Lung (tissue), 11 donors: ENCODE measurements at regions not wholly inside any gene's neighbourhood (a gene's known extent, or its start where the extent isn't known, plus 50 kb on each side); places are given as distances from the start of the nearest gene placed in this dataset.

Source experiments
- ATAC-seq: fragments of 200-7000 bp; cut with Tn5 transposase; one replicate; pipeline ENCODE4 v1.9.1; 2020; ENCODE audit warnings: moderate number of reproducible peaks; ENCODE audit not compliant: insufficient read depth, low FRiP score
- DNase-seq, 3 donors: peaks; one replicate each; pipeline ENCODE4 v3.0.0-alpha.2; 2013 to 2017
- H3K27ac ChIP-seq, 2 donors: one replicate each; pipeline ENCODE4 v1.5.1; 2013; ENCODE audit warnings: mild to moderate bottlenecking in 2 of 2, moderate library complexity in 2 of 2, control low read depth in 1 of 2, inconsistent platforms in 1 of 2, low read depth in 1 of 2, low read length in 1 of 2
- H3K27me3 ChIP-seq, 3 donors: one replicate each; pipeline ENCODE4 v1.5.1; 2013; ENCODE audit warnings: low read length in 2 of 3; ENCODE audit not compliant: control insufficient read depth in 3 of 3, insufficient read depth in 3 of 3
- H3K36me3 ChIP-seq, 4 donors: one replicate each; pipeline ENCODE4 v1.5.1; 2013; ENCODE audit warnings: low read length in 4 of 4, mild to moderate bottlenecking in 1 of 4, moderate library complexity in 1 of 4; ENCODE audit not compliant: control insufficient read depth in 4 of 4, insufficient read depth in 4 of 4
- H3K4me1 ChIP-seq, 5 donors: one replicate each; pipeline ENCODE4 v1.5.1; 2013; ENCODE audit warnings: low read length in 5 of 5, mild to moderate bottlenecking in 2 of 5, moderate library complexity in 1 of 5; ENCODE audit not compliant: control insufficient read depth in 5 of 5, insufficient read depth in 5 of 5
- H3K4me3 ChIP-seq: one replicate; pipeline ENCODE4 v1.5.1; 2013; ENCODE audit warnings: mild to moderate bottlenecking, control low read depth, moderate library complexity
- H3K9ac ChIP-seq, 2 donors: one replicate each; pipeline ENCODE4 v1.5.1; 2013; ENCODE audit warnings: low read length in 2 of 2, control low read depth in 1 of 2; ENCODE audit not compliant: insufficient read depth in 1 of 2
- H3K9me3 ChIP-seq, 4 donors: one replicate each; pipeline ENCODE4 v1.5.1; 2013; ENCODE audit warnings: low read length in 3 of 4, mild to moderate bottlenecking in 1 of 4, moderate library complexity in 1 of 4; ENCODE audit not compliant: control insufficient read depth in 4 of 4, insufficient read depth in 3 of 4
- CTCF ChIP-seq: IDR thresholded peaks from 2 replicates; pipeline ENCODE4 v1.5.1; 2012; ENCODE audit warnings: mild to moderate bottlenecking; ENCODE audit errors: control extremely low read depth, extremely low read depth
- WGBS, 2 donors: extraction: QIAGEN DNeasy Blood & Tissue Kit; methylation state at CpG; one replicate each; pipeline ENCODE4 v1.1.7; 2013; 5-methylcytosine and 5-hydroxymethylcytosine counted together
- donor health status: control.
- donor health status: control.
- donor health status: Bipolar disorder and iron deficiency.
- donor health status: healthy.
- donor health status: DM: yes; HTN: yes; CAD: no.

GRCh38 chr3:20842002-20842401 is 656.0 kb upstream of the SGO1 start:
- Histone ChIP-seq H3K4me3 (no peak overlapping the region), H3K27ac (no peak overlapping the region), H3K36me3 (no peaks in the 10 kb centered on the region), H3K27me3 (no peaks in the 10 kb centered on the region), H3K9me3 (no peaks in the 10 kb centered on the region), H3K9ac (no peak overlapping the region), H3K4me1 (peaks cover 0 to 51% (median 1%) of the 10 kb centered on the region in 5 donors)
- WGBS, 2 donors = 85 to 88% methylated on average over 6 of the region's 6 CpGs
- no peak for TF ChIP-seq CTCF
- ATAC-seq (no peak), DNase-seq (no peak)

GRCh38 chr3:20837676-20838302 is 651.8 kb upstream of the SGO1 start:
- peak; percentile 47 to 73 (median 68) for DNase-seq
- 50 to 61% methylated on average over 3 of the region's 3 CpGs for WGBS, 2 donors

GRCh38 chr3:20836801-20837200 is 650.8 kb upstream of the SGO1 start:
- Histone ChIP-seq H3K27ac (no peak overlapping the region), H3K4me3 (no peak overlapping the region), H3K9ac (no peak overlapping the region), H3K36me3 (no peaks in the 10 kb centered on the region), H3K4me1 (peaks cover 0 to 10% (median 1%) of the 10 kb centered on the region in 5 donors), H3K9me3 (peaks cover 0 to 4% (median 0%) of the 10 kb centered on the region in 4 donors), H3K27me3 (no peaks in the 10 kb centered on the region)
- TF ChIP-seq CTCF = no peak
- ATAC-seq (no peak), DNase-seq (no peak)
- 71 to 85% methylated on average over 2 of the region's 2 CpGs for WGBS, 2 donors

More at GRCh38 chr3:20837676-20838302, 651.8 kb upstream of the SGO1 start:
- H3K9me3 ChIP-seq = peaks cover 0 to 4% (median 0%) of the 10 kb centered on the region in 4 donors
- H3K4me1 ChIP-seq = peaks cover 0 to 20% (median 1%) of the 10 kb centered on the region in 5 donors
- no peak for TF ChIP-seq CTCF
- H3K4me3 ChIP-seq = no peak overlapping the region
- no peaks in the 10 kb centered on the region for H3K36me3 ChIP-seq
- no peak overlapping the region for H3K27ac ChIP-seq
- H3K9ac ChIP-seq = no peak overlapping the region
- H3K27me3 ChIP-seq = no peaks in the 10 kb centered on the region
- no peak for ATAC-seq

GRCh38 chr3:20832963-20833362 is 647.0 kb upstream of the SGO1 start:
- DNase-seq = no peak
- H3K27me3 ChIP-seq = no peaks in the 10 kb centered on the region
- no peaks in the 10 kb centered on the region for H3K36me3 ChIP-seq
- TF ChIP-seq CTCF = no peak
- ATAC-seq = no peak
- peaks cover 0 to 6% (median under 1%) of the 10 kb centered on the region in 5 donors for H3K4me1 ChIP-seq
- H3K27ac ChIP-seq = no peak overlapping the region
- H3K4me3 ChIP-seq = no peak overlapping the region
- H3K9ac ChIP-seq = no peak overlapping the region
- peaks cover 0 to 4% (median 0%) of the 10 kb centered on the region in 4 donors for H3K9me3 ChIP-seq
- WGBS, 2 donors = 75 to 87% methylated on average over 2 of the region's 2 CpGs
